Ammon's horn (tissue), 1 donor: ENCODE measurements at regions not wholly inside any gene's neighbourhood (a gene's known extent, or its start where the extent isn't known, plus 50 kb on each side); places are given as distances from the start of the nearest gene placed in this dataset.

Source experiments
- DNase-seq: peaks from one replicate; pipeline ENCODE4 v3.0.0-alpha.2; 2016; ENCODE audit warnings: low spot score

DNA sequence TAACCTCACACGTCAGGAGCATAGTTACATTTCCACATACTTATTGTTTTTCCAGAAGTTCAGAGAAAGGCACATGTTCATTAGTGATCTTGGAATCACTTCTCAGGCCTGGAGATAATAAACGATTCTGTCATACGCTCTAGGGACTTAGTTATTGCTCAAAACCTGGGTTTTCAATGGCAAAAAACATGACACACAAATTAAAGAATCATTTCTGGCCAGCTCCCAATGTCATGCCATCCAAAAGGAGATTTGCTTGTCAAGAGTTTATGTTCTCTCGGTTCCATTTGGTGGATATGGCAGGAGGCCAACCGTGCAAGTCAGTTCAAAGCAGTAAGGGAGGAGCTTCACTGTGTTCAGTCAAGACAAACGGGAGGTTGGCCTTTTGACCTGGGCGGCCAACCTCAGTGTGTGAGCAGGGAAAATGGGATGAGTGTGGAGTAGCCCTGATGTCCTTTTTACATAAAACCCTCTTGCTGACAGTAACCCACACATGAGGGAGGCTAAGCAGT is 123.4 kb downstream of the NXNL2 start:
- DNase-seq: no peak

DNA sequence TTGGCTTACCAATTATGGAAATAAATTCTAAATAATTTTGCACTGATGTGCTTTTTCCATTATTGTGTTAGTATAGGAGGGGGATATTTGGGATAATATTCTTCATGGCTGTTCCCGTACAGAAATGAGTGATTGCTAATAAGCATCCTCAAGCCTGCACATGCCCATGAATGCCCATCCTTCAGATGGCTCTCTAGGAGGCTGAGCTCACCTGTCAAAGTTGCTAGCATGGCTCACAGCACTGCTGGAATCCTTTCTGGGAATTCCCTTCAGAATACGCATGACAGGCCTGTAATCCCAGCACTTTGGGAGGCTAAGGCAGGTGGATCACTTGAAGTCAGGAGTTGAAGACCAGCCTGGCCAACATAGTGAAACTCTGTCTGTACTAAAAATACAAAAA is 124.1 kb downstream of the NXNL2 start:
- DNase-seq: no peak

DNA sequence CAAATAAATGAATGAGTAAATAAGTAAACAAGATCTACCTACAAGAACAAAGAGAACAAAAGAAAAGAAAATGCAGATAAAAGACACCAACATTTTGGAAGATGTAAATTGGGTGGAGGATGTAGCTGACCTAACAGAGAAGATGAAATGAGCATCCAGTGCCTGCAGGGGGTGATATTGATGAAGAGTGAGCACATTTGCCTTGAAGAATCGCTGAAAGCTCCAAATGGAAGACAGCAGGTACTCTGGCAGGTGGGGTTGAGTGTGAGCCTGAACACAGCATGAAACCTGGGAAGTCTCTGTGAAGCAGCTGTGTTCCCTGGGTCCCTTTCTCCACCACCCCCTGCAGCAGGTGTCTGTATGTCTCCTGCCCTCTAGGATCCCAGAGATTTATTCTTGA is 125.6 kb downstream of the NXNL2 start:
- DNase-seq: no peak

DNA sequence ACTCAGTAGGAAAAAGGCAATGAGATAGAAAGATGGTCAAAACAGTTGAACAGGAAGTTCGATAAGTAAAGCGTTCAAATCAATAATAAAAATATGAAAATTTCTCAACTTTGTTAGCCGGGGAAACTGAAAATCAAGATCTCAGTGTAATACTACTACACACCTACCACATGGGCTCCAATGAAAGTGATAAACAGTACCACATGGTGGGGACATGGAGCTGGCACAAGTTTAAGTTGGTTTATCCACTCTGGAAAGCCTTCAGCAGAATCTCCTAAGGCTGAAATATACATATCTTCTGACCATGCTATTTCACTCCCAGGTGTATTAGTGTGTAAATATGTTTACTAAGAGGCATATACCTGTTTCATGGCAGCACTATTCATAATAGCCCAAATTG is 126.8 kb downstream of the NXNL2 start:
- no peak for DNase-seq

DNA sequence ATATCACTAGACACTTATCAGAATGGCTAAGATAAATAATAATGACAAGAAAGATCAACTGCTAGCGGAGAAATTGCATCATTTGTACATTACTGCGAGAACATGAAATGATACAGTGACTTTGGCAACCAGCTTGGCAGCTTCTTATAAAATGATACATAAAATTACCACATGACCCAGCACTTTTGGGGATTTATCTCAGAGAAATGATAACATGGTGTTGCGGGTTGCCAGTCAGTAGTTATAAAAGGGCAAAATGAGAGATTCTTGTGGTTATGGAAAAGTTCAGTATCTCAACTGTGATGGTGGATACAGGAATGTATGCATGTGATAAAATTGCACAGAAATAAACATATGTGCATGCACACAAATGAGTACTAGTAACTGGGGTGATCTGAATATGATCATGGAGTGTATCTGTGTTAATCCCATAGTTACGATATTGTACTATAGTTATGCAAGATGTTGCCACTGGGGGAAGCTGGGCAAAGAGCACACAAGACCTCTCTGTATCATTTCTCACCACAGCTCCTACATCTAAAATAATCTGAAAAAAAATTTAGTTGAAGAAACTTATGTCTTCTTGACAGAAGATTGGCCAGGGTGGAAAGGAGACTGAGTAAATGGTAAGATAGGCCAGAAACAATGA is 128.9 kb downstream of the NXNL2 start:
- no peak for DNase-seq

DNA sequence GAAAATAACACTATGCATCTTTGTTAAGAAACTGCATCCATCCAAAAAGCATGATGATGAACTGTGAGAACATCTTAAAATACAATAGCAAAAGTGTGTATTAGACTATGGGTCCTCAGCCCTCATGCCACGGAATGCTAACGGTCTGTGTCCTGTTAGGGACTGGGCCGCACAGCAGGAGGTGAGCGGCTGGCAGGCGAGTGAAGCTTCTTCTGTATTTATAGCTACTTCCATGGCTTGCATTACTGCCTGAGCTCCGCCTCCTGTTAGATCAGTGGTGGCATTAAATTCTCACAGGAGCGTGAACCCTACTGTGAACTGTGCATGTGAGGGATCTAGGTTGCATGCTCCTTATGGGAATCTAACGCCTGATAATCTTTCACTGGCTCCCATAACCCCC is 129.8 kb downstream of the NXNL2 start:
- DNase-seq: no peak

DNA sequence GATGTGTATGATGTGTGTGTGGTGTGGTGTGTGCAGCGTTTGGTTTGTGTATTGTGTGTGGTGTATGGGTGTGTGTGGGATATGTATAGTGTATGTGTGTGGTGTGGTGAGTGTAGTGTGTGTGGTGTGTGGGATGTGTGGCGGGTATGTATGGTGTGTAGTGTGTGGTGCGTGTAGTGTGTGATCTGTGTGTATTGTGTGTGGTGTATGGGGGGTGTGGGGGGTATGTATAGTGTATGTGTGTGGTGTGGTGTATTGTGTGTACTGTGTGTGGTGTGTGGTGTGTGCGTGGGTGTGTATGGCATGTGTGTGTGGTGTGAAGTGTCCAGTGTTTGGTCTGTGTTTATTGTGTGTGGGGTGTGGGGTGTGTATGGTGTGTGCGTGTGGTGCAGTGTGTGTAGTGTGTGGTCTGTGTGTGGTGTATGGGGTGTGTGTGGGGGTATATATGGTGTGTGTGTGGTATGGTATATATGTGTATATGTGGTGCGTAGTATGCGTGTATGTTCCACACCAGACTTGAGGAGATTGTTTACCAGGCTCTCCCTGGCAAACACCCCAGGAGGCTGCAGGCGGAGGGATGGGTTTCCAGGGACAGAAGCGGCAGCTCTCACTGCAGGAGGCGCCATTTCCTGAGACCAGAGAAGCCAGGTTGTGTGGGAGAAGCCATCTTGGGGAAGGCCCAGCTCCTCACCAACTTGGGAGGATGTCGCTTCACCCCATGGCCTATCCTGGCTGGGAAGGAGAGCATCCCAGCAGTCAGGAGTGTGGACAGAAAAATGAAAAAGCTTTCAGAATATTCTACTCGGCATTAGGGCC is 138.1 kb downstream of the NXNL2 start:
- no peak for DNase-seq

DNA sequence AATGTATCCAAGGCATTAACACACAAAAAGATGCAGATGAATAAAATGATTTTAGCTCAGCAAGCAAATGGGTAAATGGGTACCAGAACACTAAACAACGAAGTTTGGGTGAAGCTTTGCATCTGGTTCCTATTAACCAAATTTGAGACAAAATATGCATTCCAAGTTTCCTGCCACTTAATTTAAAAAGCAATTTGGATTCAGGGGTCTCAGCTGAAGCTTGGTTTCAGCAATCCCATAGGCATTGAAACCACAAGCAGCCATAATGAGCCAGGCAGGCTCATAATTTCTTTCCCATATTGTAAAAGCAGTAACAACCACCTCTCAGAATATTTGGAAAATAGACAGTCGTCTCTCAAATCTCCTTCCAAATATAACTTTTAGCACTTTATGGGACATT is 138.9 kb downstream of the NXNL2 start:
- DNase-seq: no peak

DNA sequence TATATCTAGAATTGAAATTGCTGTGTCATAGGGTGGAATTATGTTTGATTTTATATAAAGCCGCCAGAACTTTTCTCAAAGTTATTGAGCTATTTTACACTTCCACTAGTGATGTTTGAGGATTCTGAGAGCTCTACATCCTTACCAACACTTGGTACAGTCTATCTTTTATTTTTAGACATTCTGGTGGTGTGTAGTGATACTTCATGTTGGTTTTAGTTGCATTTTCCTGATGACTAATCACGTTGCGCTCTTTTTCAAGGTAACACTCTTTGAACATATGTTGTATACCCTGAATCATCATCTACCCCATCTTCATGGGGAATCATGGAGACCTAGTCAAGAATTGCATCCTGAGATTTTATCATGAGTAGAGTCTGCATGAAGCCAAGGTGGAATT is 141.7 kb downstream of the NXNL2 start:
- no peak for DNase-seq

DNA sequence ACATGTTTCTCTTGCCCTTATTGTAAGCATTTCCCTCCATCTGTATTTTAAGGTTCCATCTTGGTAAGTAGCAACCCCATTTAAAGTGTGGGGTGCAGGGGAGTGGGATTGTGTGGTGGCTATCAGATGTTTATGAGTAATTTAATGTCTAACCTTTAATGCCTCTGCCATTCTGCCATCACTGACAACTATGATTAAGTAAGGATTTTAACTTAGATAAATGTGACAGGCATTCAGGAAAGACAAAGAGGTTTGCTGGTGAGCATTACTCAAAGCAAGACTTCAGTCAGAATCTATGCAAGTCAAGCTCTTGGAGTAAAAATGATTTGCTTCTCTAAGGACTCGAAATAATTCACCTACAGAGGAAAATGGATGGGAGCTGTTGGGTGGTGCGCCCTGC is 143.0 kb downstream of the NXNL2 start:
- no peak for DNase-seq

DNA sequence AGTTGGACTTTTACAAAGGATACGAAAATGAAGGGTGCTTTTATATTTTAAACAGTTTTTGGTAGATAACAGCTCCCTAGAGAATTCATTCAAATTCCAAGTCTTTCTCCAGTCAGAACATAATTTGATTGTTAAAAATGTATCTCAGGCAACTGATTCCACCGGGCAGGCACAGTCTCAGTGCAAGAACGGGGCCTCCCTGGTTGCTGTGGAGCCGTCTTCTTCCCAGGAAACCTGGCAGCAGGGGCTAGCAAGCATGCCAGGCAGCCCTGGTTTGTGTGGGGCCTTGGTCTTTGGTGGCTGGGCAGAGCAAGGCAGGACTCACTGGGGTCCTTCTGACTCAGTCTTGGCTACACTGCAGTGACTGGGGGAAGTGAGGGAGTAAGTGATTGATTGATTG is 143.5 kb downstream of the NXNL2 start:
- peak; percentile 52 for DNase-seq

DNA sequence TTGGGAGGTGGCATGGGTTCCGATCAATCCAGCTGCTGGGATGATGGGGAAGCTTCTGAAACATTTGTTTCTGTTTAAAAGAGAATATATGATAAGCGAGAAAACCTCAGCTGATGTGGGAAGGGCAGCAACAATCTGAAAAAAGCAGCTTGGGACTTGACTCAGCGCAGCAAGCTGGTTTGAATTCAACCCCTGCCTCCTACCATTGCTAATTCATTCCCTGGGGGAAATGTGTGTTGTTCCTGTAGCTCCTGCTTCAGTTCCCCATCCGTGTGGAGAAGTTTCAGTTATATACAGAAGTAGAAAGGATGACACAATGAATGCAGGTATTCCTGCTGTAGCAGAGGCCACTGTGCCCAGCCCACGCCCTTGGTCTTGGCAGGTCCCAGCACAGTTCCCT is 145.1 kb downstream of the NXNL2 start:
- no peak for DNase-seq

DNA sequence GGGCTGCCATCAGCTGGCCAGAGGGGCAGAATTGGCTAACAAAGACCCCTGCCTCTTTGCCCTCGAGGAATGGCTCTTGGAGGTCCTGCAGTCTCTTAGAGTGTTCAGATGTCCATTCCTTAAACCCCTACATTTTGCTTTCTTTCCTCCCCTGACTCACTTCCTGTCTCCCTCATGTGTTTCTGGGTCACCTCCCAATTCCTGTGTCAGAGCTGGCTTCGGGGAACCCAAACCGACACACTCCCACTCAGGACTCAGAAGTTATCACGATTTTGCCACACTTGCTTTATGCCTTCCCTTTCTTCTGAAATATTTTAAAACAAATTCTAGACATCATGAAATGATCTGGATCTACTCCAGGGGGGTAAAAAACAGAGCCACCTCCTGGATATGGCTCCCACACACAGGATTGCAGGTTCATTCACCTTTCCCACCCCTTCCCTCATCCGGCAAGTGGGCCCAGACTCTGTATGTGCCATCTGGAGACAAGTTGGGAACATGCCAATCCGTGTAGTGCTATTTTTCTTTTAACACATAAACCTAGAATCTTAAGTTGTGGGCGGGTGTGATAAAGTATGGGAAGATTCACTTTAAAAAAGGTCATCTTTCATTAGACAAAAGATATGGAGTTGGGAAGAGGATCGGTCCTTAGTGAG is 145.7 kb downstream of the NXNL2 start:
- DNase-seq: no peak

DNA sequence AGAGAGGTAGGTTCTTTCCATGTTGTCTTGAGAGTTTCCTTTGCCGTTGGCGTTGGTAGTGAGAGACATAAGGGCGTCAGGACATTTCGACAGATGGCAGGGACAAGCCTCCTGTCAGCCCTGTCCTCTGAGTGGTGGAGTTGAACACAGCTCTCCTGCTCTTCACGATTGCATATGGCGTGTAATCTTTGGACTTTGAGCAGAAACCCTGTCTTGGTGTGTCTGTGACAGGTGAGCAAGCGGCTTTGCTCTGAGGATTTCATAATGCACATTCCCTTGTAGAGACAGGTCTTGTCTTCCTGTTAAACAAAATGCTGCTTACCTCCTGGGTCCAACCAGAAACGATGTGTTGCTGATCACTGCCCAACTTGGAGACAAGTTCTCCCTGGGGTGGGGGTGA is 146.5 kb downstream of the NXNL2 start:
- no peak for DNase-seq

DNA sequence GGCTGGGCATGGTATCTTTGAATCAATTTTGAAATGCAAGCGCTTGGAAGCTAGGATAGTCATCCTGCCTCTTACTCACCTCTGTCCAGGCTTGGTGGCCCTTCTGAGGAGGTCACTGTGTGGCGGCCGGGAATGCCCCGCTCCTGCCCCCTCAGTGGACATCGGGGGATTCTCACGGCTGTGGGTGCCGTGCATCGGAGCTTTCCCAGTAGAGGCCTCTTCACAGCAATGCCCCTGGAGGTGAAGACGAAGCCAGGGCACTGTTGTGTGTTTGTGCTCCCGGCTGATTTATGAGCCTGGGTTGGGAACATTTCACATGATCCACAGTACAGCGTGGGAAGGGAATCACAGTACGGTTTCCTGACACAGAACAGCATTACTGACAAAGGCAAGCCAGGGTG is 147.5 kb downstream of the NXNL2 start:
- peak; percentile 40 for DNase-seq

DNA sequence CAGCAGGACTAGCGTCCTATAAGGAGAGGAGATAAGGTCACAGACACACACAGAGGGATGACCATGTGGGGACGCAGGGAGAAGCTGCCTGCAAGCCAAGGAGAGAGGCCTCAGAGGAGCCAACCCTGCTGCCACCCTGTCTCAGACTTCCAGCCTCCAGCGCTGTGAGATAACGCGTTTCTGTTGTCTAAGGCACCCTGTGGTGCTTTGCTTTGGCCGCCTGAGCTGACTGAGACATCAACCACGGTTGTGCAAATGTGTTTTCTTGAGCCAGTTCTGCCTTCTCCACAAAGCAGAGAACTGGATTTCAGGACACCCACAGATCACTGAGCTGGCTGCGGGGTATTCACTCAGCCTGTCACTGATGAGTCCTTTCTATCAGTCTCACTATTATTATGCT is 149.1 kb downstream of the NXNL2 start:
- no peak for DNase-seq

DNA sequence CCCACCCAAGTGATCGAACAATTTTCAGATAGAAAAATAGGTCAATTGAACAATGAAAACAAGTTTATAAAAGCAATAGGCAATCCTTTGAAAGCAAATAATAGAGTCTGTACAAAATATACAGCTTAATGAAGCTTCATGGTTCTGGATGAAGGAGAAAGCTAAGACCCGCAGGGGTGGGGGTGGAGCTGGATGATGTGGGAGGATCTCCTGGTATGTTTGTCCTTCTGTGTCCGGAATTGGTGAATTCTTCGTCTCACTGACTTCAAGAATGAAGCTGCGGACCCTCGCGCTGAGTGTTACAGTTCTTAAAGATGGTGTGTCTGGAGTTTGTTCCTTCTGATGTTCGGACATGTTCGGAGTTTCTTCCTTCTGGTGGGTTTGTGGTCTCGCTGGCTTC is 149.9 kb downstream of the NXNL2 start:
- DNase-seq: no peak

DNA sequence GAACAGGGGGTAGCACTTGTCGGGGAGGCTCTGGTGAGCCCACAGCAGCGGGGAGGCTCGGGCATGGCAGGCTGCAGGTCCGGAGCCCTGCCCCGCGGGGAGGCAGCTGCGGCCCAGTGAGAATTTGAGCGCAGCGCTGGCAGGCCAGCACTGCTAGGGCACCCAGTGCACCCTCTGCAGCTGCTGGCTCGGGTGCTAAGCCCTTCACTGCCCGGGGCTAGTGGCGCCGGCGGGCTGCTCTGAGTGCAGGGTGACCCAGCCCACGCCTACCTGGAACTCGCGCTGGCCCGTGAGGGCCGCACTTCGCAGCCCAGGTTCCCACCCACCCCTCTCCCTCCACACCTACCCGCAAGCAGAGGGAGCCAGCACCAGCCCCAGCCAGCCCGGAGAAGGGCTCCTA is 151.0 kb downstream of the NXNL2 start:
- no peak for DNase-seq

DNA sequence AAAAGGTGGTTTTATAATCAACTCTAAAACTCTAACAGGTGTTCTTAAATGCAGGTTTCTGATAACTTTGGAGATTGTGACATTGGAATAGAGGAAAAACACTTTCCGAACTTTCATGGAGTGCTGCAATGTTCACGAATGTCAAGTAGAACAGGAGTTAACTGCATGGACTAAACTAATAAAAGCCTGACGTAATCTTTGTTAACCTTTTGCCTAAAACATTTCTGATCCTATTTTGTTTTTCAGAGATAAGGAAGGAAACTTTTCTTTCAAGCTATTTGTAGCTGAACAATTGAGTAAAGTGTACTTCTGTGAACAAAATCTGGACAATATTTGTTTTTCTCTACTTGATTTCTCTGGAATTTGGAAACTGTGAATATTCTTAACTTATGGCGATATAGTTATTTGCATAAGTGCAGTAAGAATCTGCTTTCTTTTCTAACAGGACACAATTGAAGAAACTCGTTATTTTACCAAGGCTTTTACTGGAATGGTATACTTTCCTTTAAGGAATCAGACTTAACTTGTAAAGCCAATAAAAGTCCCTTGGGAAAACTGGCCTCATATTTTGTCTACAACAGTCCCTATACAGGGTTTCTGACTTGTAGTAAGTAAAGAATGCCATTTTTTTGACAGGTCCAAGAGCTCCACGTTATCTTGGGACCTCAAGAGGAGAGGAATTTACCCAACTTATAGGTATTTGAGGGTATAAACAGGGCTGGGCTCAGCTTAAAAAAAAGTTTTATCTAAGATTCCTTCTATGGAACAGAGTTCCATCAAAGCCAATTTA is 154.7 kb downstream of the NXNL2 start:
- DNase-seq: no peak

DNA sequence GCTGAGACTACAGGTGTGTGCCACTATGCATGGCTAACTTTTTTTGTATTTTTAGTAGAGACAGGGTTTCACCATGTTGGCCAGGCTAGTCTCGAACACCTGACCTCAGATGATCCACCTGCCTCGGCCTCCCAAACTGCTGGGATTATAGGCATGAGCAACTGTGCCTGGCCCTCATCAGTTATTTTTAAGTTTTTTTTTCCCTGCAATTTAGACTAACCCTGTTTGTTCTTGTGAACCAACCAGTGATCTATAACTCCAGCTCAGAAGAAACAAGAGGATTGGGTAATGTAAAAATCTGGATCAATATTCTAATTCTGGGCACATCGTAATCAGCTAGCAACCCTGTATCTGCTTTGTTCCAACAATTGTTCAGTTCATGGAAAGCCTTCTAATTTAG is 155.7 kb downstream of the NXNL2 start:
- no peak for DNase-seq

DNA sequence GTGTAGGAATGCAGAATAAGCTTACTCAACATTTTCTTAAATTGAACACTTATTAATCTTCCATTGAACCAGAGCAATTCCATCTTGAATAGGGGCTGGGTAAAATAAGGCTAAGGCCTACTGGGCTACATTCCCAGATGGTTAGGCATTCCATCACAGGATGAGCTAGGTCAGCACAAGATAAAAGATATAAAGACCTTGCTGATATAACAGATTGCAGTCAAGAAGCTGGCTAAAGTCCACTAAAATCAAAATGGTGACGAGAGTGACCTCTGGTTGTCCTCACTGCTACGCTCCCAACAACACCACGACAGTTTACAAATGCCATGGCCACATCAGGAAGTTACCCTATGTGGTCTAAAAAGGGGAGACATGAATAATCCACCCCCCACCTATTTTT is 156.1 kb downstream of the NXNL2 start:
- DNase-seq: no peak

DNA sequence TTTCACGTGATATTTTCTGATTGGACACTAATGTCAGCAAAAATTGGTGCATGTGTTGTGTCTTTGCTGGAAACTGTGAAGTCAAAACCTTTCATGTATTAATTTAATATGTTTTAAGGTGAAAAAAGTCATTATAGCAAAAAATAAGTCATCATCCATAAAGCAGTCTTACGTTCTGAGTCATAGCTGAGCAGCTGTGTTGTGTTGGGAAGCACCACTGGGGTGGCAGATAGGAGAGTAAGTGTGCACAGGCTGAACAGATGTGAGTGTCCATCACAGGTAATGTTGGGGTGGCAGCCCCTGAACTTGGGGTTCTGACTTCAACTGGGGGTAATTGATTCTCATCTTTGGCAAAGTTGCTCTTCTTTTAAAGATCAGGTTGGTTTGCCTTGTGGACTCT is 156.8 kb downstream of the NXNL2 start:
- DNase-seq: no peak
